DND-41 (cell line): ENCODE measurements at regions not wholly inside any gene's neighbourhood (a gene's known extent, or its start where the extent isn't known, plus 50 kb on each side); places are given as distances from the start of the nearest gene placed in this dataset.

Experiments used
- EZH2 ChIP-seq: IDR thresholded peaks from 3 replicates; pipeline ENCODE4 v1.6.1; 2012; ENCODE audit warnings: borderline replicate concordance, low read depth, mild to moderate bottlenecking, moderate library complexity, low read length, inconsistent platforms; ENCODE audit not compliant: severe bottlenecking
- TF ChIP-seq, protein P1 (sequence below): IDR thresholded peaks from 2 replicates; pipeline ENCODE4 v1.5.1; 2012; ENCODE audit warnings: borderline replicate concordance, low read length, moderate library complexity, mild to moderate bottlenecking; ENCODE audit not compliant: poor library complexity, severe bottlenecking; ENCODE audit errors: extremely low read depth

- TF ChIP-seq, protein P1, sequence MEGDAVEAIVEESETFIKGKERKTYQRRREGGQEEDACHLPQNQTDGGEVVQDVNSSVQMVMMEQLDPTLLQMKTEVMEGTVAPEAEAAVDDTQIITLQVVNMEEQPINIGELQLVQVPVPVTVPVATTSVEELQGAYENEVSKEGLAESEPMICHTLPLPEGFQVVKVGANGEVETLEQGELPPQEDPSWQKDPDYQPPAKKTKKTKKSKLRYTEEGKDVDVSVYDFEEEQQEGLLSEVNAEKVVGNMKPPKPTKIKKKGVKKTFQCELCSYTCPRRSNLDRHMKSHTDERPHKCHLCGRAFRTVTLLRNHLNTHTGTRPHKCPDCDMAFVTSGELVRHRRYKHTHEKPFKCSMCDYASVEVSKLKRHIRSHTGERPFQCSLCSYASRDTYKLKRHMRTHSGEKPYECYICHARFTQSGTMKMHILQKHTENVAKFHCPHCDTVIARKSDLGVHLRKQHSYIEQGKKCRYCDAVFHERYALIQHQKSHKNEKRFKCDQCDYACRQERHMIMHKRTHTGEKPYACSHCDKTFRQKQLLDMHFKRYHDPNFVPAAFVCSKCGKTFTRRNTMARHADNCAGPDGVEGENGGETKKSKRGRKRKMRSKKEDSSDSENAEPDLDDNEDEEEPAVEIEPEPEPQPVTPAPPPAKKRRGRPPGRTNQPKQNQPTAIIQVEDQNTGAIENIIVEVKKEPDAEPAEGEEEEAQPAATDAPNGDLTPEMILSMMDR, result no peak
- no peak for TF ChIP-seq EZH2
Observed at GRCh38 chr3:182081096-182081495, 369.4 kb downstream of the SOX2 start.
